ENCODE measurements at regions not wholly inside any gene's neighbourhood (a gene's known extent, or its start where the extent isn't known, plus 50 kb on each side); places are given as distances from the start of the nearest gene placed in this dataset.

- Histone ChIP-seq H3K27me3 (no peaks in the 10 kb centered on the region), H3K4me1 (no peaks in the 10 kb centered on the region), H3K27ac (no peak overlapping the region), H3K4me3 (no peak overlapping the region), H3K4me2 (no peak overlapping the region), H4K20me1 (no peaks in the 10 kb centered on the region), H3K9ac (no peak overlapping the region), H3K9me3 (replicated peaks in 1 of 11) (no peaks in the 10 kb centered on the region), H3K36me3 (no peaks in the 10 kb centered on the region)
- TF ChIP-seq Cebpa-rat (IDR thresholded peaks at IDR 0.05), result no peak
Measured at GRCh38 chr12:28059220-28059619, 86.7 kb upstream of the PTHLH start.

GRCh38 chr12:28059668-28060067 lies 87.1 kb upstream of the PTHLH start:
- no peak overlapping the region for H3K9ac ChIP-seq
- no peaks in the 10 kb centered on the region for H3K9me3 ChIP-seq (replicated peaks in 1 of 11)
- no peaks in the 10 kb centered on the region for H3K4me1 ChIP-seq
- H4K20me1 ChIP-seq, result no peaks in the 10 kb centered on the region
- H3K27me3 ChIP-seq, result no peaks in the 10 kb centered on the region
- no peak overlapping the region for H3K4me2 ChIP-seq
- H3K36me3 ChIP-seq, result no peaks in the 10 kb centered on the region
- no peak overlapping the region for H3K4me3 ChIP-seq
- no peak overlapping the region for H3K27ac ChIP-seq
- no peak for TF ChIP-seq Cebpa-rat (IDR thresholded peaks at IDR 0.05)

GRCh38 chr12:28060871-28061270 lies 88.3 kb upstream of the PTHLH start:
- Histone ChIP-seq H3K27ac (no peak overlapping the region), H3K36me3 (no peaks in the 10 kb centered on the region), H3K9ac (no peak overlapping the region), H3K4me1 (no peaks in the 10 kb centered on the region), H3K4me3 (no peak overlapping the region), H3K9me3 (replicated peaks in 1 of 11) (no peaks in the 10 kb centered on the region), H3K4me2 (no peak overlapping the region), H4K20me1 (no peaks in the 10 kb centered on the region), H3K27me3 (no peaks in the 10 kb centered on the region)
- no peak for TF ChIP-seq Cebpa-rat (IDR thresholded peaks at IDR 0.05)

DNA sequence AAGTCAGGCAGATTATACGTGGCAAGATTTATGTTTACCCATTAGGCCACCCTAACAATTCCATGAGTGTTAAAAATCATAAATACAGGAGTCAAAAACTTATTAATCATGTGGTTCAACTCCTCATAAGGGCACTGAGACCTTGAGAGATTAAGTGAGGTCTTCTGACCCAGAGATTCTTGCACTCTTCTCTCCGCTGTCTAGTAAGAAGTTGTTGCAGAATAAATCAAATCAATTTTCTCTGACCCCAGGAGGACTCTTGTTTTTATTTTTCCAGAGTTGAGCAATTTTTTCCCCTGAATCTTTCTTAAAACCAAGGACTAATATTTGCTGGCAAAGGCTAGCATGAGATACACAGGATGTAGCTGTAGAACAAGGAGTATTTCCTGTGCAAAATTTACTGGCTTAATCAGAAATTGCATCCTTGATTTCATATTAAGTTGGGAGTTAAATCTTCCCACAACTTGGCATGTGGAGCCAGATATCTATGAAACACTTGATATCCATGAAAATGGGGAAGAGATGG lies 90.9 kb upstream of the PTHLH start:
- no peaks in the 10 kb centered on the region for H4K20me1 ChIP-seq
- H3K4me1 ChIP-seq, result no peaks in the 10 kb centered on the region
- H3K27me3 ChIP-seq, result no peaks in the 10 kb centered on the region
- H3K36me3 ChIP-seq, result no peaks in the 10 kb centered on the region
- no peak overlapping the region for H3K4me2 ChIP-seq
- H3K4me3 ChIP-seq, result no peak overlapping the region
- no peak overlapping the region for H3K9ac ChIP-seq
- no peak for TF ChIP-seq Cebpa-rat (IDR thresholded peaks at IDR 0.05)
- no peak overlapping the region for H3K27ac ChIP-seq
- H3K9me3 ChIP-seq (replicated peaks in 1 of 11), result no peaks in the 10 kb centered on the region

GRCh38 chr12:28065374-28065773 lies 92.8 kb upstream of the PTHLH start:
- Histone ChIP-seq H4K20me1 (no peaks in the 10 kb centered on the region), H3K27ac (no peak overlapping the region), H3K9ac (no peak overlapping the region), H3K9me3 (replicated peaks in 1 of 11) (no peaks in the 10 kb centered on the region), H3K4me2 (no peak overlapping the region), H3K36me3 (no peaks in the 10 kb centered on the region), H3K4me1 (no peaks in the 10 kb centered on the region), H3K27me3 (no peaks in the 10 kb centered on the region), H3K4me3 (no peak overlapping the region)
- TF ChIP-seq Cebpa-rat (IDR thresholded peaks at IDR 0.05), result no peak

- Histone ChIP-seq H4K20me1 (no peaks in the 10 kb centered on the region), H3K4me2 (no peak overlapping the region), H3K27me3 (no peaks in the 10 kb centered on the region), H3K27ac (no peak overlapping the region), H3K9me3 (replicated peaks in 1 of 11) (no peaks in the 10 kb centered on the region), H3K9ac (no peak overlapping the region), H3K4me3 (no peak overlapping the region), H3K36me3 (no peaks in the 10 kb centered on the region), H3K4me1 (no peaks in the 10 kb centered on the region)
- no peak for TF ChIP-seq Cebpa-rat (IDR thresholded peaks at IDR 0.05)
Measured at GRCh38 chr12:28065889-28066630, 93.5 kb upstream of the PTHLH start.

DNA sequence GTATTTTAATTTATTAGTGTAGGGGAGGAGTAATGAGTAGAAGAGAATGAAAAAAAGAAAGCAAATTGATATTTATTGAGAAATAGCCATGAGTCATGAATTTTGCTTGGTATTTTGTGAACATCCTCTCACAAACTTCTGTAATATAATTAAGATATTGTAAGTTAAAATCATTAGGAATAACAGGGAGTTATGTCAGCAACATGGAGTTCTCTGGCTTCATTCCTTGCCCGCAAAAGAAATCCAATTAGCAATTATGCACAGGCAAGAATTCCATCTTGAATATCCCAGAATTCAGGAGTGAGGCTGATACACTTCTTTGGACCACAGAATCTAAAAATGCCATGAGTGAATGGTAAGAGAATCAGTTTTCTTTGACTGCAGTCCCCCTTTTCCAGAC lies 94.3 kb upstream of the PTHLH start:
- H3K27me3 ChIP-seq, result no peaks in the 10 kb centered on the region
- peaks cover 0 to 2% (median 0%) of the 10 kb centered on the region in 11 experiments; a peak in 1 of 22 replicates for H3K9me3 ChIP-seq (replicated peaks in 1 of 11)
- TF ChIP-seq Cebpa-rat (IDR thresholded peaks at IDR 0.05), result no peak

DNA sequence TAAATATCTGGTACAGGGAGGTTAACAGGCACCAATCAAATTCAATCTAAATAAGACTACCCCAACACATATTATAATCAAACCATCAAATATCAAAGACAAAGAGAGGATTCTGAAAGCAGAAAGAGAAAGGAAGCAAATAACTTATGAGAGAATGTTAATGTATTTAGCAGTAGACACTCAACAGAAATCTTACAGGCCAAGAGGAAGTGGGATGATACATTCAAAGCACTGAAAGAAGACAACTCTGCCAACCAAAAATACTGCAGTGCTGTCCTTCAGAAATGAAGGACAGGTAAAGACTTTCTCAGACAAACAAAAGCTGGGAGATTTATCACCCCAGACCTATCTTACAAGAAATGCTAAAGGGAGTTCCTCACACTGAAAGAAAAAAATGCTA lies 95.9 kb upstream of the PTHLH start:
- H3K4me3 ChIP-seq, result no peak overlapping the region
- H4K20me1 ChIP-seq, result no peaks in the 10 kb centered on the region
- no peak overlapping the region for H3K27ac ChIP-seq
- H3K27me3 ChIP-seq, result no peaks in the 10 kb centered on the region
- peaks cover 0 to 6% (median 0%) of the 10 kb centered on the region in 11 experiments; a peak in 1 of 22 replicates for H3K9me3 ChIP-seq (replicated peaks in 1 of 11)
- no peak overlapping the region for H3K4me2 ChIP-seq
- no peaks in the 10 kb centered on the region for H3K36me3 ChIP-seq
- TF ChIP-seq Cebpa-rat (IDR thresholded peaks at IDR 0.05), result no peak
- H3K9ac ChIP-seq, result no peak overlapping the region
- H3K4me1 ChIP-seq, result no peaks in the 10 kb centered on the region

More for the DNA sequence above, 94.3 kb upstream of the PTHLH start:
- Histone ChIP-seq H4K20me1 (no peaks in the 10 kb centered on the region), H3K4me2 (no peak overlapping the region), H3K36me3 (no peaks in the 10 kb centered on the region), H3K27ac (no peak overlapping the region), H3K9ac (no peak overlapping the region), H3K4me3 (no peak overlapping the region), H3K4me1 (no peaks in the 10 kb centered on the region)

GRCh38 chr12:28079539-28079938 lies 107.0 kb upstream of the PTHLH start:
- Histone ChIP-seq H3K9ac (no peak overlapping the region), H3K36me3 (no peaks in the 10 kb centered on the region)
- TF ChIP-seq Cebpa-rat (IDR thresholded peaks at IDR 0.05), result no peak

GRCh38 chr12:28082096-28082495 lies 108.2 kb upstream of the CCDC91 start:
- Histone ChIP-seq H3K4me2 (no peak overlapping the region), H3K4me1 (peaks cover 0 to 6% (median 0%) of the 10 kb centered on the region in 10 experiments; a peak in 1 of 20 replicates), H4K20me1 (no peaks in the 10 kb centered on the region), H3K36me3 (no peaks in the 10 kb centered on the region), H3K27ac (no peak overlapping the region), H3K4me3 (no peak overlapping the region), H3K9ac (no peak overlapping the region), H3K27me3 (no peaks in the 10 kb centered on the region), H3K9me3 (replicated peaks in 1 of 11) (peaks cover 0 to 3% (median 0%) of the 10 kb centered on the region in 11 experiments; a peak in 3 of 22 replicates)
- TF ChIP-seq Cebpa-rat (IDR thresholded peaks at IDR 0.05), result no peak

More at GRCh38 chr12:28079539-28079938, 107.0 kb upstream of the PTHLH start:
- Histone ChIP-seq H3K27me3 (no peaks in the 10 kb centered on the region), H3K27ac (no peak overlapping the region), H3K4me3 (no peak overlapping the region), H3K4me1 (no peaks in the 10 kb centered on the region), H3K4me2 (no peak overlapping the region), H4K20me1 (no peaks in the 10 kb centered on the region), H3K9me3 (replicated peaks in 1 of 11) (peaks cover 0 to 22% (median 12%) of the 10 kb centered on the region in 11 experiments; a peak in 13 of 22 replicates)

Measured in BLaER1 treated with 17β-estradiol and CSF1 and Interleukin-3, amounts not matched to agents 10 nM and 100 nM (cell line).